Pancreas (tissue), 10 donors: ENCODE measurements at regions not wholly inside any gene's neighbourhood (a gene's known extent, or its start where the extent isn't known, plus 50 kb on each side); places are given as distances from the start of the nearest gene placed in this dataset.

Experiments
- ATAC-seq, 4 donors: fragments of 200-7000 bp; cut with Tn5 transposase; one replicate each; pipeline versions ENCODE4 v1.8.0 to v1.9.1; 2020; ENCODE audit warnings: mild to moderate bottlenecking in 4 of 4, moderate library complexity in 4 of 4
- DNase-seq, 6 donors: peaks; one replicate each; pipeline ENCODE4 v3.0.0-alpha.2; 2020
- FAIRE-seq: peaks from 2 replicates; lab custom pipeline; 2012; peaks lifted over from hg19 to GRCh38; lab: Jason Lieb, UNC
- H3K27ac ChIP-seq, 4 donors: fragments of 200-600 bp; sonication (generic); 1 replicate in 3 of 4; 2 replicates in 1 of 4; pipeline versions ENCODE4 v1.5.0 to v1.8.0; 2020
- H3K27me3 ChIP-seq, 4 donors: fragments of 200-600 bp; one replicate each; pipeline ENCODE4 v1.8.0; 2021
- H3K36me3 ChIP-seq, 3 donors: fragments of 200-600 bp; sonication (generic) in 1 of 3; one replicate each; pipeline versions ENCODE4 v1.5.0 to v1.8.0; 2020 to 2021
- H3K4me1 ChIP-seq, 3 donors: fragments of 200-600 bp; one replicate each; pipeline ENCODE4 v1.8.0; 2021
- H3K4me3 ChIP-seq, 4 donors: fragments of 200-600 bp; sonication (generic) in 2 of 4; one replicate each; pipeline versions ENCODE4 v1.5.0 to v1.8.0; 2020 to 2021
- H3K9me3 ChIP-seq, 4 donors: fragments of 200-600 bp; one replicate each; pipeline ENCODE4 v1.8.0; 2021
- CTCF ChIP-seq, 4 donors: fragments of 200-600 bp; sonication (generic) in 3 of 4; IDR thresholded peaks; one replicate each; pipeline versions ENCODE4 v1.5.0 to v1.8.0; 2021; ENCODE audit warnings: antibody characterized with exemption in 4 of 4
- WGBS, 2 donors: extraction: QIAGEN DNeasy Blood & Tissue Kit; methylation state at CpG; one replicate each; pipeline ENCODE4 v1.1.7; 2013; 5-methylcytosine and 5-hydroxymethylcytosine counted together
- intact Hi-C, 3 donors: fragments of 100-400 bp; cut with DNase I; formaldehyde crosslinking; loops; one replicate each; pipeline versions ENCODE4 v1.11.1 to v1.14.2; 2022
- donor health status: healthy with polysubstance abuse.
- donor health status: DM: no; HTN: no; CAD: no; lungs with moderate emphysema.
- donor health status: DM: no; HTN: no; CAD: no.
- donor health status: control.
- donor health status: control.
- donor health status: Bipolar disorder and iron deficiency.
- donor health status: DM: yes; HTN: yes; CAD: no.
- donor health status: DM: no; HTN: no; CAD: no.
- donor health status: DM: no; HTN: no; CAD: no.
- donor health status: DM: yes; HTN: yes; CAD: no.

DNA sequence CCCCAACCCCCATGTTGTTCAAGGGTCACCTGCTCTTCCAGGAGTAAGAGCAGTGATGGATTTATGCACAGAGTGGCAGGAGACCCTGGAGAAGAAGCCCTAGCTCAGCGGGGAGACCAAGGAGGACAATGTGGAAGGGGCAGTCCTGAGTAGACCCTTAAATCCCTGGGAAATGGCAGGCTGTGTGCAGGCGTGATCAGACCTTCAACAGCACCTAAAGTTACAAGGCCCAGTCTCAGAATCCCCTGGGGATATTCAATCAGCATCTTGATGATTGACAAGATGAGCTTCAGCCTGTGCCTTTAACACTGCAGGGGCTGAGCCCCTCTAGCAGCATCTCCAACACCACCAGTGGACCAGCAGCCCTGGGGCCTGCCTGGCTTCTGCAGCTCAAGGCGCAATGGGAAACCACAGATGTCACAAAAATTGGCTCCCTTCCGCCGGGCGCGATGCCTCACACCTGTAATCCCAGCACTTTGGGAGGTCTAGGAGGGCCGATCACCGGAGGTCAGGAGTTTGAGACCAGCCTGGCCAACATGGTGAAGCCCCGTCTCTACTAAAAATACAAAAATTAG, 60.4 kb downstream of the IRF2BP2 start:
- intact Hi-C loops: loop anchor here in 1 of 3 donors (10.0 kb wide), 1 partner anchor 45 kb away; no protein-coding TSS in a partner anchor
- no peak for FAIRE-seq
- Histone ChIP-seq H3K4me1 (peaks cover 11 to 15% (median 12%) of the 10 kb centered on the region in 3 donors), H3K36me3 (no peaks in the 10 kb centered on the region), H3K9me3 (no peaks in the 10 kb centered on the region), H3K27ac (no peak overlapping the region), H3K27me3 (no peaks in the 10 kb centered on the region), H3K4me3 (no peak overlapping the region)
- no peak for DNase-seq
- no peak for ATAC-seq
- no peak for TF ChIP-seq CTCF (IDR thresholded peaks at IDR 0.05)
- 92 to 94% methylated on average over 10 of the region's 10 CpGs for WGBS, 2 donors

- H3K27me3 ChIP-seq: no peaks in the 10 kb centered on the region
- no peak overlapping the region for H3K4me3 ChIP-seq
- TF ChIP-seq CTCF (IDR thresholded peaks at IDR 0.05): no peak
- ATAC-seq (no peak), DNase-seq (no peak), FAIRE-seq (no peak)
- H3K36me3 ChIP-seq: no peaks in the 10 kb centered on the region
- no peaks in the 10 kb centered on the region for H3K9me3 ChIP-seq
- intact Hi-C loops: loop anchor here in 1 of 3 donors (10.0 kb wide), 1 partner anchor 48 kb away; no protein-coding TSS in a partner anchor
- 85 to 90% methylated on average over 6 of the region's 6 CpGs for WGBS, 2 donors
- H3K27ac ChIP-seq: peak overlapping the region in 2 of 4 donors; percentile 91 to 92
- peaks cover 23 to 29% (median 26%) of the 10 kb centered on the region in 3 donors for H3K4me1 ChIP-seq
These were observed 62.8 kb downstream of the IRF2BP2 start for GRCh38 chr1:234546890-234547788.

DNA sequence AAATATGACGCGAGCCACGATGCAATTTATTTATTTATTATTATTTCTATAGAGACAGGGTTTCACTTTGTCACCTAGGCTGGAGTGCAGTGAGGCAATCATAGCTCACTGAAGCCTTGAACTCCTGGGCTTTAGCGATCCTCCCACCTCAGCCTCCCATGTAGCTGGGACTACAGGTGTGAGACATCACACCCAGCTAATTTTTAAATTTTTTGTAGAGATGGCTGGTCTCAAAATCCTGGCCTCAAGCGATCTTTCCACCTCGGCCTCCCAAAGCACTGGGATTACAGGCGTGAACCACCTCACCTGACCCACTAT, 63.6 kb downstream of the IRF2BP2 start:
- Histone ChIP-seq H3K27me3 (no peaks in the 10 kb centered on the region), H3K27ac (peak overlapping the region; percentile 71 to 92 (median 82))
- FAIRE-seq: no peak

DNA sequence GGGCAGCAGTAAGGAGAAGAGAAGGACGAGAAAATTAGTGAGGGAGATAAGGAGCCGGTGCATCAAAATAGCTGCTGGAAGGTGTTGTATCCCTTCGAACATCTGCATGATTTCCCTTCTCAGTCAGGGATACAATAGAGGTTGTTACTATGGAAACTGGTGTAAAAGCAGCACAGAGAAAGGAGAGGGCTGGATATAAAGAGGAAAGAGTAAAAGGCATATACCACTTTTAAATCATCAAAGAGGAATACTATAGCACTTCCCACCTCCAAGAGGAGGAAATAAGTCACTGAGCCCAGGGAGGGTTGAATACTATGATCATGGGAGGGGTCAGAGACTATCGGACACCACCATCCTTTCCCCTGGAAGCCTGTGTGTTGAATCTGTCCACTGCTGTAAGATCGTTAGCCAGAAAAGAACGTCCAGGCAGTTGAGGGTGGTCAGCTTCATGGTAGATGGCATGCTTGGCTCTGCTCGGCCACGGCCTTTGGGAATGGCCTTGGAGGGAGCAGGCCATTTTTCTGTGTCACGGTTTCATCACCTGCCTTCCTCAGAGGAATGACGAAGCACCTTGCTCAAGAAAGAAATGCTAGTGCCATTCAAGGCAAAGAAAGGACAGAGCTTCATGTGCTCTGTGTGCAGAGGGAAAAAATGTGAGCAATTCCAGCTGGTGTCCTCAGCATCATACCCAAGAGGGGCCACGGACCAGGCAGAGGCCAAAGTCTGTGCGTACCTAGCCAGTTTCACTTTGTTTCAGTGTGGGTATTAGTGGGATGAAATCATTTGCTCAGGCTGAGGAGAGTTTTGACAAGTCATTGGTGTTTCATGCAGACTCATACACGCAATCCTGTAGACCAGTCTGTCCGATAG, 64.2 kb downstream of the IRF2BP2 start:
- no peak overlapping the region for H3K4me3 ChIP-seq
- DNase-seq (peak in 3 of 6 donors; percentile 68 to 75 (median 73)), FAIRE-seq (no peak), ATAC-seq (peak; percentile 55 to 66 (median 64))
- no peaks in the 10 kb centered on the region for H3K27me3 ChIP-seq
- intact Hi-C loops: loop anchor here in 1 of 3 donors (10.0 kb wide), 1 partner anchor 49 kb away; no protein-coding TSS in a partner anchor
- peaks cover 23 to 29% (median 26%) of the 10 kb centered on the region in 3 donors for H3K4me1 ChIP-seq
- no peaks in the 10 kb centered on the region for H3K9me3 ChIP-seq
- H3K27ac ChIP-seq: peak overlapping the region; percentile 71 to 92 (median 82)
- WGBS, 2 donors: 41 to 44% methylated on average over 14 of the region's 14 CpGs
- no peaks in the 10 kb centered on the region for H3K36me3 ChIP-seq
- no peak for TF ChIP-seq CTCF (IDR thresholded peaks at IDR 0.05)

More for the DNA sequence above, 63.6 kb downstream of the IRF2BP2 start:
- ATAC-seq (no peak), DNase-seq (peak in 1 of 6 donors; percentile 12)
- no peak for TF ChIP-seq CTCF (IDR thresholded peaks at IDR 0.05)
- intact Hi-C loops: loop anchor here in 1 of 3 donors (10.0 kb wide), 1 partner anchor 48 kb away; no protein-coding TSS in a partner anchor
- WGBS, 2 donors: 76 to 77% methylated on average over 7 of the region's 7 CpGs
- Histone ChIP-seq H3K9me3 (no peaks in the 10 kb centered on the region), H3K4me3 (no peak overlapping the region), H3K4me1 (peaks cover 23 to 29% (median 26%) of the 10 kb centered on the region in 3 donors), H3K36me3 (no peaks in the 10 kb centered on the region)
